NCI-H2227 (cell line): ENCODE measurements at regions not wholly inside any gene's neighbourhood (a gene's known extent, or its start where the extent isn't known, plus 50 kb on each side); places are given as distances from the start of the nearest gene placed in this dataset.

Experiments used
- DNase-seq: peaks from one replicate; lab custom pipeline; 2025; ENCODE audit not compliant: unreplicated experiment; lab: John Stamatoyannopoulos, UW

- DNase-seq, result no peak
Measured at GRCh38 chr2:64398516-64399129, 55.3 kb upstream of the LGALSL start.

- no peak for DNase-seq
Measured at GRCh38 chr2:64399521-64399920, 54.4 kb upstream of the LGALSL start.

- DNase-seq, result no peak
Measured at GRCh38 chr2:64400105-64400728, 53.7 kb upstream of the LGALSL start.

GRCh38 chr2:64400733-64401528, 53.0 kb upstream of the LGALSL start:
- DNase-seq, result no peak

GRCh38 chr2:64401529-64401880, 52.5 kb upstream of the LGALSL start:
- DNase-seq, result peak; percentile 23

- DNase-seq, result no peak
Measured at GRCh38 chr2:64402876-64403275, 51.1 kb upstream of the LGALSL start.

GRCh38 chr2:64403426-64403825, 50.5 kb upstream of the LGALSL start:
- DNase-seq, result no peak

- no peak for DNase-seq
Measured at GRCh38 chr2:64404002-64404731, 49.8 kb upstream of the LGALSL start.
